ENCODE measurements at regions not wholly inside any gene's neighbourhood (a gene's known extent, or its start where the extent isn't known, plus 50 kb on each side); places are given as distances from the start of the nearest gene placed in this dataset.

GRCh38 chr5:27535031-27535557 lies 496.7 kb upstream of the CDH9 start:
- no peaks in the 10 kb centered on the region for H3K36me3 ChIP-seq (ENCODE audit: low read depth)
- no peak for DNase-seq (ENCODE audit: low spot score)
- no peaks in the 10 kb centered on the region for H3K27me3 ChIP-seq (ENCODE audit: insufficient read depth, poor library complexity, severe bottlenecking)
- H3K27ac ChIP-seq (ENCODE audit: poor library complexity, severe bottlenecking), result no peak overlapping the region
- no peak overlapping the region for H3K4me3 ChIP-seq (ENCODE audit: severe bottlenecking)
- H3K4me1 ChIP-seq (ENCODE audit: insufficient read depth, poor library complexity, severe bottlenecking), result no peaks in the 10 kb centered on the region
- TF ChIP-seq CTCF (IDR thresholded peaks at IDR 0.05; ENCODE audit: poor library complexity, severe bottlenecking), result no peak
- H3K9me3 ChIP-seq (ENCODE audit: severe bottlenecking), result no peaks in the 10 kb centered on the region
- no peak for ATAC-seq (ENCODE audit: low read depth)

GRCh38 chr5:27532305-27532704 lies 493.9 kb upstream of the CDH9 start:
- H3K4me1 ChIP-seq (ENCODE audit: insufficient read depth, poor library complexity, severe bottlenecking), result no peaks in the 10 kb centered on the region
- H3K36me3 ChIP-seq (ENCODE audit: low read depth), result no peaks in the 10 kb centered on the region
- H3K9me3 ChIP-seq (ENCODE audit: severe bottlenecking), result no peaks in the 10 kb centered on the region
- no peaks in the 10 kb centered on the region for H3K27me3 ChIP-seq (ENCODE audit: insufficient read depth, poor library complexity, severe bottlenecking)
- TF ChIP-seq CTCF (IDR thresholded peaks at IDR 0.05; ENCODE audit: poor library complexity, severe bottlenecking), result no peak
- no peak overlapping the region for H3K4me3 ChIP-seq (ENCODE audit: severe bottlenecking)
- no peak overlapping the region for H3K27ac ChIP-seq (ENCODE audit: poor library complexity, severe bottlenecking)
- ATAC-seq (ENCODE audit: low read depth), result no peak
- DNase-seq (ENCODE audit: low spot score), result no peak

- no peaks in the 10 kb centered on the region for H3K9me3 ChIP-seq (ENCODE audit: severe bottlenecking)
- H3K4me3 ChIP-seq (ENCODE audit: severe bottlenecking), result no peak overlapping the region
- DNase-seq (ENCODE audit: low spot score), result no peak
- H3K27me3 ChIP-seq (ENCODE audit: insufficient read depth, poor library complexity, severe bottlenecking), result no peaks in the 10 kb centered on the region
- no peaks in the 10 kb centered on the region for H3K36me3 ChIP-seq (ENCODE audit: low read depth)
- no peak for TF ChIP-seq CTCF (IDR thresholded peaks at IDR 0.05; ENCODE audit: poor library complexity, severe bottlenecking)
- no peak for ATAC-seq (ENCODE audit: low read depth)
- H3K27ac ChIP-seq (ENCODE audit: poor library complexity, severe bottlenecking), result no peak overlapping the region
- H3K4me1 ChIP-seq (ENCODE audit: insufficient read depth, poor library complexity, severe bottlenecking), result no peaks in the 10 kb centered on the region
These were observed 486.1 kb upstream of the CDH9 start for GRCh38 chr5:27524515-27524914.

- Histone ChIP-seq H3K27ac (ENCODE audit: poor library complexity, severe bottlenecking) (no peak overlapping the region), H3K9me3 (ENCODE audit: severe bottlenecking) (no peaks in the 10 kb centered on the region), H3K4me3 (ENCODE audit: severe bottlenecking) (no peak overlapping the region), H3K4me1 (ENCODE audit: insufficient read depth, poor library complexity, severe bottlenecking) (no peaks in the 10 kb centered on the region), H3K27me3 (ENCODE audit: insufficient read depth, poor library complexity, severe bottlenecking) (no peaks in the 10 kb centered on the region), H3K36me3 (ENCODE audit: low read depth) (no peaks in the 10 kb centered on the region)
- no peak for TF ChIP-seq CTCF (IDR thresholded peaks at IDR 0.05; ENCODE audit: poor library complexity, severe bottlenecking)
- DNase-seq (ENCODE audit: low spot score) (no peak), ATAC-seq (ENCODE audit: low read depth) (no peak)
These were observed 485.2 kb upstream of the CDH9 start for GRCh38 chr5:27523629-27524028.

- Histone ChIP-seq H3K27me3 (ENCODE audit: insufficient read depth, poor library complexity, severe bottlenecking) (no peaks in the 10 kb centered on the region), H3K4me1 (ENCODE audit: insufficient read depth, poor library complexity, severe bottlenecking) (no peaks in the 10 kb centered on the region), H3K27ac (ENCODE audit: poor library complexity, severe bottlenecking) (no peak overlapping the region), H3K36me3 (ENCODE audit: low read depth) (no peaks in the 10 kb centered on the region), H3K9me3 (ENCODE audit: severe bottlenecking) (no peaks in the 10 kb centered on the region), H3K4me3 (ENCODE audit: severe bottlenecking) (no peak overlapping the region)
- no peak for TF ChIP-seq CTCF (IDR thresholded peaks at IDR 0.05; ENCODE audit: poor library complexity, severe bottlenecking)
- DNase-seq (ENCODE audit: low spot score) (no peak), ATAC-seq (ENCODE audit: low read depth) (no peak)
These were observed 478.1 kb upstream of the CDH9 start for GRCh38 chr5:27516437-27516836.
